ENCODE measurements at regions not wholly inside any gene's neighbourhood (a gene's known extent, or its start where the extent isn't known, plus 50 kb on each side); places are given as distances from the start of the nearest gene placed in this dataset.

DNA sequence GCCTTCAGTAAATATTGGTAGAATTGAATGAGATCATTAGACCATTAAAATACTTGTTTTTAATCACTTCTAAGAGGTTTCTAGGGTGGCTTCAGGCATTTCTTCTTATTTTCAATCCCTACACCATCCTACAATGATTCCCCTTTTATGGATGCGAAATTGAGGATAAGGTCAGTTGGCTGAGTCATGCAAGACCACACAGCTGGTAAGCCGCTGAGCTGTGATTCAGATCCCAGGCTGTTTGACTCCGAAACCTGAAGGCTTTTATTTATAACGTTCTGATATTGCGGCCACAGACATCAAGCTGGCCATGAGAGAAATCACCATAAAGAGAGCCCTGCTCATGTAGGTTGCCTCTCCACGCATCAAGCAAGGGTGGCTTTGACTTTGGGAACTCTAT is 133.4 kb downstream of the VAPA start:
- no peak for DNase-seq (ENCODE audit: low spot score)
- ATAC-seq (ENCODE audit: low FRiP score), result no peak
- TF ChIP-seq, protein P1, sequence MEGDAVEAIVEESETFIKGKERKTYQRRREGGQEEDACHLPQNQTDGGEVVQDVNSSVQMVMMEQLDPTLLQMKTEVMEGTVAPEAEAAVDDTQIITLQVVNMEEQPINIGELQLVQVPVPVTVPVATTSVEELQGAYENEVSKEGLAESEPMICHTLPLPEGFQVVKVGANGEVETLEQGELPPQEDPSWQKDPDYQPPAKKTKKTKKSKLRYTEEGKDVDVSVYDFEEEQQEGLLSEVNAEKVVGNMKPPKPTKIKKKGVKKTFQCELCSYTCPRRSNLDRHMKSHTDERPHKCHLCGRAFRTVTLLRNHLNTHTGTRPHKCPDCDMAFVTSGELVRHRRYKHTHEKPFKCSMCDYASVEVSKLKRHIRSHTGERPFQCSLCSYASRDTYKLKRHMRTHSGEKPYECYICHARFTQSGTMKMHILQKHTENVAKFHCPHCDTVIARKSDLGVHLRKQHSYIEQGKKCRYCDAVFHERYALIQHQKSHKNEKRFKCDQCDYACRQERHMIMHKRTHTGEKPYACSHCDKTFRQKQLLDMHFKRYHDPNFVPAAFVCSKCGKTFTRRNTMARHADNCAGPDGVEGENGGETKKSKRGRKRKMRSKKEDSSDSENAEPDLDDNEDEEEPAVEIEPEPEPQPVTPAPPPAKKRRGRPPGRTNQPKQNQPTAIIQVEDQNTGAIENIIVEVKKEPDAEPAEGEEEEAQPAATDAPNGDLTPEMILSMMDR (IDR thresholded peaks at IDR 0.05), result no peak

DNA sequence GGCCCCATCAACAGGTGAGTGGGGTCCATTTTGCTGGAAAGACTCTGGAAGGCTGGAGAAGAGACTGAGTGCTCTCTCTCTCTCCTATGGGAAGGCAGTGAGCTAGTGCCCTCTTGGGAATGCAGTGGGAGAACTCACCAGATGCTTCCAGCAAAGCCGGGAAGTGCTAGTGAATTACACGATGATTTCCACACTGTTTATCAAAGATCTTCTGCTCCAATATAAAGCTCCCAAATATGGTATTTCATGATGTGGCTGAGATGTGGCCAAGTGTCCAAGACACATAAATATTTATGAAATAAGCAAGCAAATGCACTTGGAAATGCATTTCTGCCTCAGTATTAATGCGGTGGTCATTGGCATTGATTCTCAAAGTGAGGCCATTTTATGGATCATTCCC is 135.9 kb downstream of the VAPA start:
- ATAC-seq (ENCODE audit: low FRiP score) (no peak), DNase-seq (ENCODE audit: low spot score) (no peak)
- TF ChIP-seq, protein P1 (IDR thresholded peaks at IDR 0.05), result no peak

DNA sequence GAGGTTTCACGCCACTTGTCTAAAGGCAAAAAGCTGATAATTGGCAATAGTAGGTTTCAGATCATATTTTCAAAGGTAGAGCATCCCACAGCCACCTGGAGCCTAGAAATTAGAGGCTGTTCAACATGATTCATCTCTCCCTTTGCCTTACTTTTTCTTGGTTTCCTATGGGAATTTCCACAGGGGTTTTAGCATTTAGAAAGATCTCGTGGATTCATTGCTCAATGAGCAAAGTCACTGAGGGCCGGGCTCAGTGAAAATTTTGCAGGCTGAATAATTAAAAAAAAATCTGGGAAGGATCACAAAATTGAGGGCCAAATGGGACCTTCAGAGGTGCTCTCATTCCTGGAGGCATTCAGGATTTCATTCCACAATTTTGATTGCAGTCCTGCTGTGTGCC is 137.1 kb downstream of the VAPA start:
- TF ChIP-seq, protein P1 (IDR thresholded peaks at IDR 0.05), result no peak
- DNase-seq (ENCODE audit: low spot score) (no peak), ATAC-seq (ENCODE audit: low FRiP score) (no peak)

DNA sequence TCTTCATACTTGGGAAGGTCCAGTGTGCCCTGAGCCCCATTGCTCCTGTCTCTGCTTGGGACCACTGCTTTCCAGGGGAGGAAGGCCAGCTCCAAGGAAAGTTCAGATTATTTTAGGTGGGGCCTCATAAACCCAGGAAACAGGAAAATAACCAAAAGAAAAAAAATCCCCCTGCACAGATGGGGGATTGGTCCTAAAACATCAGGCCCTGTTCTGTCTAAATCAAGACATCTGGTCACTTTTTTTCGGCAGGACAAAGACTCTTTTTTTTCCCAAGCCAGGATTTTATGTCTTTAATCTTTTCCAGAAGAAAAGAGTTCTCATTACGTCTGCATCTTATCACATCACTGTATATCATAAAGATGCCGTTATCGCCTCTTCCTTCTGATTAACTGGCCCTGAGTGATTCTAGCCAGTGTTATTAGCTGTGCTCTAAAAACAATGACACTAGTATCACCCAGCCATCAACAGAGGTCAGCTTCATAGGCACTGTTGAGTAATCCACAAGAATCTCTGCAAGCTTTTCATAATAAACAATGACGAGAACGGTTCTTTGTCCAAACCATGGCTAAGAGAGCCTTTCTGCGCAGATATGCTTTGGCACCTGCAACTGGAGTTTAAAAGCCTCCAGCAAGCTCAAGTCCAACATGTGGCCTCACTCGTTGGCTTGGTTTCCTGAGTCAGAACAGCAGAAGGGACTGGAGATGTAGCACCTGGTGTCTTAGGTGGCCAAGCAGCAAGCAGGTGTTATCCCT is 138.2 kb downstream of the VAPA start:
- no peak for ATAC-seq (ENCODE audit: low FRiP score)
- no peak for DNase-seq (ENCODE audit: low spot score)
- TF ChIP-seq, protein P1 (IDR thresholded peaks at IDR 0.05), result no peak

DNA sequence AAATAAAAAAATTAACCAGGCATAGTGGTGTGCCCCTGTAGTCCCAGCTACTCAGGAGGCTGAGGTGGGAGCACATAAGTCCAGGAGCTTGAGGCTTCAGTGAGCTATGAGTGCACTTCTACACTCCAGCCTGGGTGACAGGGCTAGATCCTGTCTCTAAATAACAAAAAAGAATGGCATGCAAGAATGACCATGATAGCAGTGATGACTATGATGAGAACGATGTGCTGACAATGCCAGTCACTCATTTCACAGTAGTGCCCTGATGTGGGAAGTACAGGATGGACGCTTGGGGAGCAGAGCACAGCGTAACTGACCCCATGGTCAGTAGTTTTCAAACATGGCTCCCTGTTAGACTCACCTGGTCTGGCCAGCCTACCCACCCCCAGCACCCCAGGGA is 139.1 kb downstream of the VAPA start:
- ATAC-seq (ENCODE audit: low FRiP score), result no peak
- no peak for DNase-seq (ENCODE audit: low spot score)
- TF ChIP-seq, protein P1 (IDR thresholded peaks at IDR 0.05), result no peak

DNA sequence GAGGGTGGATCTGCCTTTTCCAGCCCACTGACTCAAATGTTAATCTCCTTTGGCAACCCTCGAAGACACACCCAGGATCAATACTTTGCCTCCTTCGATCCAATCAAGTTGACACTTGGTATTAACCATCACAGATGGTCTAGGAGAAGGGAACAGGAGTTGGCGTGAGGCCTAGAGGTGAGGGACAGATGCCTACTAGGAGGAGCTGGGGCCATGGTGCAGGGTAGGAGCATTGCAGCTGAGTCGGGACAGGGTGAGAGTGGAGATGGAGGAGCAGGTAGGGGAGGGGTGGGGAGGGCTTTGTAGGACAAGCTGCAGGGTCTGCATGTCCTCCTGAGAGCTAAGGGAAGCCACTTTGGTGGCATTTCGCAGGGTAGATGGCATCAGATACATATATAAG is 140.0 kb downstream of the VAPA start:
- TF ChIP-seq, protein P1 (IDR thresholded peaks at IDR 0.05), result no peak
- no peak for DNase-seq (ENCODE audit: low spot score)
- no peak for ATAC-seq (ENCODE audit: low FRiP score)

DNA sequence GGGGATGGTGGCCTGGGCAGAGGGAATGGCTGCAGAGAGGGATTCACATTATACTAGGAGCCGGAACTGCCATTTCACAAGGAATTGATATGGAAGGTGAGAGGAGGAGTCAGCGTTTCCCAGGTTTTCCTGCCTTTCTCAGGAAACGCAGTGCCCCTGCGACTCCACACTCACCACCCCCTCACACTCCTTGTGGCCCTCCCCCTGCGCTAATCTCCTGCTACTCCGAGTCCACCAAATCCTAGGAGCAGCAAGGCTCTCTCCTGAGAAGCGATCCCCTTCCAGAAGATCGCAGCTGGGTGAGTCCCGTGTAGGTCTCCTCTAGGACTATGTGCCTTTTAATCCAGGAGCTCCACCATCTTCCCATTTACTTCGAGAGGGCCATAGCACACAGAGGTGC is 140.6 kb downstream of the VAPA start:
- DNase-seq (ENCODE audit: low spot score), result no peak
- no peak for ATAC-seq (ENCODE audit: low FRiP score)
- TF ChIP-seq, protein P1 (IDR thresholded peaks at IDR 0.05), result no peak
